SU-DHL-6 (cell line): ENCODE measurements at regions not wholly inside any gene's neighbourhood (a gene's known extent, or its start where the extent isn't known, plus 50 kb on each side); places are given as distances from the start of the nearest gene placed in this dataset.

Source experiments
- CTCF ChIP-seq: fragments of 200-600 bp; sonication (generic); IDR thresholded peaks from one replicate; pipeline ENCODE4 v1.5.1; 2017; ENCODE audit warnings: antibody characterized with exemption, mild to moderate bottlenecking, low read length, moderate library complexity; ENCODE audit not compliant: insufficient read depth, poor library complexity, severe bottlenecking
- EZH2phosphoT487 ChIP-seq: fragments of 200-600 bp; sonication (generic), shearing (Covaris generic); conservative IDR thresholded peaks from 2 replicates; pipeline ENCODE4 v1.6.1; 2018; ENCODE audit warnings: mild to moderate bottlenecking, antibody characterized with exemption, low read length, moderate library complexity, mixed read lengths

GRCh38 chr5:33161421-33161820, 279.3 kb upstream of the TARS1 start:
- no peak for TF ChIP-seq CTCF
- no peak for TF ChIP-seq EZH2phosphoT487
